SH-SY5Y (cell line): ENCODE measurements at regions not wholly inside any gene's neighbourhood (a gene's known extent, or its start where the extent isn't known, plus 50 kb on each side); places are given as distances from the start of the nearest gene placed in this dataset.

Experiments
- GATA2 ChIP-seq: IDR thresholded peaks from 2 replicates; pipeline ENCODE4 v1.6.1; 2011; ENCODE audit warnings: mild to moderate bottlenecking, low read depth, low read length
- GATA3 ChIP-seq: IDR thresholded peaks from 2 replicates; pipeline ENCODE4 v1.6.1; 2011; ENCODE audit warnings: low read depth, mild to moderate bottlenecking, low read length, moderate library complexity

- TF ChIP-seq GATA3 = no peak
- TF ChIP-seq GATA2 = no peak
Observed at GRCh38 chr2:778731-779350, 101.6 kb upstream of the TMEM18 start.

DNA sequence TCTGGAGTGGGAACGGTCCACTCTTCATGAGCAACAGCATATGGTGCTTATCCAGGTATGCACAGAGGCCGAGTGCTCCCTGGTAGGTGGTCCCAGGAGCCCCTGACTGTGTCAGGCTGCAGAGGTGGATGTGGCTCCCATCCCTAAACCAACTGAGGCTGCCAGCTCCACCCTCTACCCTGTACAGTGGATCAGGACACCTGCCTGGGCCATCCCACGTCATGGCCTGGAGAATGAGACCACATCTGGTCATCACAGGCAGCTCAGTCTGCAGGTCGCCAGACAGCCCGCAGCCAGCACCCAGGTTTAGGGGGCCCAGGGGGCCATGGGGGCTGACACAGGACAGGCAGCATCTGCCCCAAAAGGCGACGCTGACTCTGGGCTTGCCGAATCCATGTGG is 100.3 kb upstream of the TMEM18 start:
- no peak for TF ChIP-seq GATA2
- TF ChIP-seq GATA3 = no peak

GRCh38 chr2:777051-777450 is 99.8 kb upstream of the TMEM18 start:
- TF ChIP-seq GATA2 (no peak), GATA3 (no peak)

- TF ChIP-seq GATA2 (no peak), GATA3 (no peak)
Observed at GRCh38 chr2:776487-776886, 99.3 kb upstream of the TMEM18 start.

- TF ChIP-seq GATA2 (no peak), GATA3 (no peak)
Observed at GRCh38 chr2:776038-776437, 98.8 kb upstream of the TMEM18 start.

GRCh38 chr2:774436-774835 is 97.2 kb upstream of the TMEM18 start:
- TF ChIP-seq GATA3 (no peak), GATA2 (no peak)

DNA sequence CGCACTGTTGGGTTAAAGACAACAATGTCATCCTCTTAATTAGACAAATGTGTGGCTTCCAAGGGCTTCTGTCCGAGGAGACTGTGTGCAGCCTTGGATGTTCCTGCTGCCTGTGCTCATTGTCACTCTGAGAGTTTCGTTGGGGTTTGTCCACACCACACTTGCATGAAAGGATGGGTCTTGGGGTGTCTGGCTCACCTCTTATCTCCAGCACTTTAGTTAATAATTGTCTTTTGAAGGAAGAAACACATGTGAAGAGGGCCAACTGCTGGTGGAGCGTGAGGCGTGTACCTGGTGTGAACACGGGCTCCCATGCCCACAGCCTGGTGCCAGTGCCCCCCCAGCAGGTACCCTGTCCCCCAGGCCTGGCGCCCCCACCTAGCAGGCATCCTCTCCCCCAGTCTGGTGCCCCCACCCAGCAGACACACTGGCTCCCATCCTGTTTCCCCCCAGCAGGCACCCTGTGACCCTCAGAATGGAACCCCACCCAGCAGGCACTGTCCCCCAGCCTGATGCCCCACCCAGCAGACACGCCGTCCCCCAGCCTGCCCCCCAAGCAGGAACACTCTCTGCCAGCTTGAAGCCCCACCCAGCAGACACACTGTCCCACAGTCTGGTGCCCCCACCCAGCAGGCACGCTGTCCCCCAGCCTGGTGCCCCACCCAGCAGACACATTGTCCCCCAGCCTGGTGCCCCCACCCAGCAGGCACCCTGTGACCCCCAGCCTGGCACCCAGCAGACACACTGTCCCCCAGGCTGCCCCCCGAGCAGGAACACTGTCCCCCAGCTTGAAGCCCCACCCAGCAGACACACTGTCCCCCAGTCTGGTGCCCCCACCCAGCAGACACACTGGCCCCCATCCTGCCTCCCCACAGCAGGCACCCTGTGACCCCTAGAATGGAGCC is 96.3 kb upstream of the TMEM18 start:
- TF ChIP-seq GATA3 (no peak), GATA2 (no peak)

GRCh38 chr2:771538-771937 is 94.3 kb upstream of the TMEM18 start:
- no peak for TF ChIP-seq GATA3
- TF ChIP-seq GATA2 = no peak

GRCh38 chr2:770776-771175 is 93.6 kb upstream of the TMEM18 start:
- no peak for TF ChIP-seq GATA3
- TF ChIP-seq GATA2 = no peak

- TF ChIP-seq GATA3 (no peak), GATA2 (no peak)
Observed at GRCh38 chr2:769771-770170, 92.6 kb upstream of the TMEM18 start.

GRCh38 chr2:768451-768850 is 91.2 kb upstream of the TMEM18 start:
- TF ChIP-seq GATA2 = no peak
- no peak for TF ChIP-seq GATA3

DNA sequence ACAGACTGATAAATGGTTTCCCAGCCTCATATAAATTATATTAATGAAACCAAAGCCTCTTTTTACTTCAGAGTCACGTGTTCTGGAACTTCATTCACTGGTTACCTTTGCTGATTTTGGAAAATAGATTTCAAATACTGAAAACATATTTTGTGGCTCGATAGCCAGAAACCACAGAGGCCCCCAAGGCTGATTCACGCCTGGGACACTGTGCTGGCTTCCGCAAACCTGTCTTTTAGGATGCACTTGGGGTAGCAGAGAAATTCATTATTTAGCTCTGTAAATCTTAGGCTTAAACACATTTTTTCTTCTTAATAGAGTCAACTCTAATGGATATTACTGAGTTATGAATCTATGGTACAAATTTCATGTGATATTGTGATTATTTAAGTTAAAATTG is 90.7 kb upstream of the TMEM18 start:
- no peak for TF ChIP-seq GATA2

- TF ChIP-seq GATA2 (no peak), GATA3 (no peak)
Observed at GRCh38 chr2:767440-767839, 90.2 kb upstream of the TMEM18 start.

GRCh38 chr2:766255-766654 is 89.0 kb upstream of the TMEM18 start:
- TF ChIP-seq GATA3 (no peak), GATA2 (no peak)

GRCh38 chr2:765369-765768 is 88.2 kb upstream of the TMEM18 start:
- no peak for TF ChIP-seq GATA3
- no peak for TF ChIP-seq GATA2
